ENCODE measurements at regions not wholly inside any gene's neighbourhood (a gene's known extent, or its start where the extent isn't known, plus 50 kb on each side); places are given as distances from the start of the nearest gene placed in this dataset.

DNA sequence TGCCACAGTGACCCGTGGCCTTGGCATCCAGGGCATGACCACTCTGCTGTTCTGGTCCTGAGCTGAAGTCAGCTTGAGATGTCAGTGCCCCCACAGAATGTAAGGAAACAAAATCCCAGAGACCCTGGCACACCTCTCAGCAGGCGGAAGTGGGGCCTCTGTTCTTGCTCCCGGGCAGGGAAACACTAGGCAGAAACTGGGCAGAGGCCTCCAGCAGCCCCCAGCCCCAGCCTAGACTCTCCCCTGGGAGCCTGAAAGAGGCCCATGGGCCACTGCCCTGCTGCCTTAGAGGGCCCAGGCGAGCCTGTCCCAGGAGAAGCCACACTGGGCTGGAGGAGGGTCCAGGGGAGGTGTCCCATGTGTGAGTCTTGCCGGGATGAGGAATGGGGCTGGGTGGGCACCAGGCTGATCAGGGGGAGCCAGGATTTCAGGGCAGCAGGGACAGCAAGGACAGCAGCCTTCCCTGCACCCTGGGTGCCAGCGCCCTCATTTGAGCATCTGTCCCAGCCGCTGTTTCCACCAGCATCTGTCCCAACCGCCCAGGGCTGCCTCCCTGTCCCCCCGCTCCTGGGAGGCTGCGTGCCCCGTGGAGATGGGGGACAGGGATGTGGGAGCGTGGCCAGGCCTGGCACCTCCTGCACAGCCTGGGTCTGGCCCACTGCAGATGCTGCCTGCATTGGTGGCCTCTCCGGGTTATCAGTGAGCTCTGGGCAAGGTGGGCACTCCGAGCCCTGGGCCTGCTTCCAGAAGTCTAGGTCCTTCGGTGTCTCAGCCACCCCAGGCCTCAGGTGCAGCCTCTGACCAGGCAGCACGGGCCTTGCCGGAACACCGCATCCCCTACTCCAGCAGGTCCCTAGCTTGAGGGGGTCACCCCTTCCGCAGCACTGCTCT lies 1072.4 kb downstream of the BRD1 start:
- no peak for TF ChIP-seq CTCF (IDR thresholded peaks at IDR 0.05 in 2 of 3, conservative IDR thresholded peaks at IDR 0.05 in 1 of 3; ENCODE audit: borderline replicate concordance in 1 of 3, insufficient read depth in 1 of 3, low read depth in 2 of 3, low read length in 2 of 3)
- no peak for TF ChIP-seq MAX (IDR thresholded peaks at IDR 0.05)
- no peak for TF ChIP-seq CEBPB (IDR thresholded peaks at IDR 0.05; ENCODE audit: low read depth)
- TF ChIP-seq POLR2AphosphoS5 (IDR thresholded peaks at IDR 0.05; ENCODE audit: low read depth, low read length) = no peak
- TF ChIP-seq, protein P1, sequence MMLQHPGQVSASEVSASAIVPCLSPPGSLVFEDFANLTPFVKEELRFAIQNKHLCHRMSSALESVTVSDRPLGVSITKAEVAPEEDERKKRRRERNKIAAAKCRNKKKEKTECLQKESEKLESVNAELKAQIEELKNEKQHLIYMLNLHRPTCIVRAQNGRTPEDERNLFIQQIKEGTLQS (IDR thresholded peaks at IDR 0.05) = no peak
- TF ChIP-seq POLR2A (IDR thresholded peaks at IDR 0.05; ENCODE audit: borderline replicate concordance, extremely low read depth, insufficient read depth, insufficient read length) = no peak
- TF ChIP-seq EGR1 (IDR thresholded peaks at IDR 0.05; ENCODE audit: low read depth) = no peak
- no peak for TF ChIP-seq ZNF274 (IDR thresholded peaks at IDR 0.05; ENCODE audit: low read depth, low read length)
- no peak for TF ChIP-seq YY1 (IDR thresholded peaks at IDR 0.05; ENCODE audit: extremely low read depth, insufficient replicate concordance, low read depth, low read length)
- no peak for TF ChIP-seq FOSL1 (IDR thresholded peaks at IDR 0.05; ENCODE audit: low read depth)
- TF ChIP-seq, protein P2, sequence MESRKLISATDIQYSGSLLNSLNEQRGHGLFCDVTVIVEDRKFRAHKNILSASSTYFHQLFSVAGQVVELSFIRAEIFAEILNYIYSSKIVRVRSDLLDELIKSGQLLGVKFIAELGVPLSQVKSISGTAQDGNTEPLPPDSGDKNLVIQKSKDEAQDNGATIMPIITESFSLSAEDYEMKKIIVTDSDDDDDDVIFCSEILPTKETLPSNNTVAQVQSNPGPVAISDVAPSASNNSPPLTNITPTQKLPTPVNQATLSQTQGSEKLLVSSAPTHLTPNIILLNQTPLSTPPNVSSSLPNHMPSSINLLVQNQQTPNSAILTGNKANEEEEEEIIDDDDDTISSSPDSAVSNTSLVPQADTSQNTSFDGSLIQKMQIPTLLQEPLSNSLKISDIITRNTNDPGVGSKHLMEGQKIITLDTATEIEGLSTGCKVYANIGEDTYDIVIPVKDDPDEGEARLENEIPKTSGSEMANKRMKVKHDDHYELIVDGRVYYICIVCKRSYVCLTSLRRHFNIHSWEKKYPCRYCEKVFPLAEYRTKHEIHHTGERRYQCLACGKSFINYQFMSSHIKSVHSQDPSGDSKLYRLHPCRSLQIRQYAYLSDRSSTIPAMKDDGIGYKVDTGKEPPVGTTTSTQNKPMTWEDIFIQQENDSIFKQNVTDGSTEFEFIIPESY (IDR thresholded peaks at IDR 0.05; ENCODE audit: extremely low read depth, insufficient replicate concordance, low read length) = no peak
- TF ChIP-seq EZH2 (IDR thresholded peaks at IDR 0.05) = no peak
